ENCODE measurements at regions not wholly inside any gene's neighbourhood (a gene's known extent, or its start where the extent isn't known, plus 50 kb on each side); places are given as distances from the start of the nearest gene placed in this dataset.

- DNase-seq (no peak), ATAC-seq (ENCODE audit: low read depth) (no peak)
- Histone ChIP-seq H4K20me1 (ENCODE audit: control insufficient read depth, insufficient read depth, low read length, poor library complexity, severe bottlenecking) (no peaks in the 10 kb centered on the region), H3K36me3 (replicated peaks in 1 of 2; ENCODE audit: control extremely low read depth in 1 of 2, control insufficient read depth in 1 of 2, extremely low read depth in 1 of 2, insufficient read depth in 2 of 2, low read length in 1 of 2) (no peaks in the 10 kb centered on the region), H2AFZ (ENCODE audit: insufficient read depth, low read depth, low read length, poor library complexity, severe bottlenecking) (no peak overlapping the region), H3K4me3 (ENCODE audit: control extremely low read depth in 1 of 5, extremely low read depth in 1 of 5, insufficient read depth in 1 of 5, low read depth in 2 of 5, low read length in 4 of 5) (no peak overlapping the region), H3K9ac (ENCODE audit: low read length) (no peak overlapping the region), H3K9me3 (ENCODE audit: control extremely low read depth in 1 of 3, control insufficient read depth in 2 of 3, insufficient read depth in 1 of 3, low read length in 2 of 3) (peaks cover 0 to 5% (median 0%) of the 10 kb centered on the region in 3 donors), H3K4me2 (replicated peaks; ENCODE audit: low read depth, low read length, poor library complexity, severe bottlenecking) (no peak overlapping the region), H3K4me1 (ENCODE audit: control insufficient read depth in 2 of 2, insufficient read depth in 2 of 2, low read length in 2 of 2) (no peaks in the 10 kb centered on the region), H3K27ac (ENCODE audit: low read length in 2 of 2) (no peak overlapping the region), H3K27me3 (replicated peaks in 1 of 4; ENCODE audit: control extremely low read depth in 1 of 4, control insufficient read depth in 3 of 4, insufficient read depth in 4 of 4, low read length in 3 of 4) (no peaks in the 10 kb centered on the region), H3K79me2 (ENCODE audit: control insufficient read depth, insufficient read depth, low read length) (no peaks in the 10 kb centered on the region)
- CTCF ChIA-PET, result no interaction called here
- intact Hi-C loops (cut with micrococcal nuclease), result no loop called here
- POLR2A ChIA-PET, result no interaction called here
- H3K27ac Mint-ChIP-seq, result no peak overlapping the region
- no peak overlapping the region for H3K4me3 Mint-ChIP-seq
- no CpG with 5 or more reads among the region's 1 CpG for WGBS (ENCODE audit: insufficient coverage)
- H3K4me1 Mint-ChIP-seq, result no peaks in the 10 kb centered on the region
- H3K27me3 Mint-ChIP-seq, result peaks cover 4% of the 10 kb centered on the region
- TF ChIP-seq EZH2 (IDR thresholded peaks at IDR 0.05; ENCODE audit: borderline replicate concordance, insufficient read depth, low read depth, low read length, poor library complexity, severe bottlenecking), result no peak
- no peak for TF ChIP-seq CTCF (IDR thresholded peaks at IDR 0.05)
- H3K9me3 Mint-ChIP-seq (ENCODE audit: insufficient read depth), result no peaks in the 10 kb centered on the region
Measured at GRCh38 chr12:59386236-59386635, 209.6 kb upstream of the SLC16A7 start.

GRCh38 chr12:59383079-59383822, 212.6 kb upstream of the SLC16A7 start:
- H3K9ac ChIP-seq (ENCODE audit: low read length), result no peak overlapping the region
- Mint-ChIP-seq H3K4me3 (no peak overlapping the region), H3K27me3 (no peaks in the 10 kb centered on the region), H3K9me3 (ENCODE audit: insufficient read depth) (no peaks in the 10 kb centered on the region), H3K4me1 (no peaks in the 10 kb centered on the region), H3K27ac (no peak overlapping the region)
- H3K27me3 ChIP-seq (replicated peaks in 1 of 4; ENCODE audit: control extremely low read depth in 1 of 4, control insufficient read depth in 3 of 4, insufficient read depth in 4 of 4, low read length in 3 of 4), result no peaks in the 10 kb centered on the region
- WGBS (ENCODE audit: insufficient coverage), result no CpG with 5 or more reads among the region's 1 CpG
- no peak for DNase-seq
- no peaks in the 10 kb centered on the region for H4K20me1 ChIP-seq (ENCODE audit: control insufficient read depth, insufficient read depth, low read length, poor library complexity, severe bottlenecking)
- H3K4me1 ChIP-seq (ENCODE audit: control insufficient read depth in 2 of 2, insufficient read depth in 2 of 2, low read length in 2 of 2), result no peaks in the 10 kb centered on the region
- no peak overlapping the region for H2AFZ ChIP-seq (ENCODE audit: insufficient read depth, low read depth, low read length, poor library complexity, severe bottlenecking)
- no peak overlapping the region for H3K27ac ChIP-seq (ENCODE audit: low read length in 2 of 2)
- POLR2A ChIA-PET, result no interaction called here
- TF ChIP-seq EZH2 (IDR thresholded peaks at IDR 0.05; ENCODE audit: borderline replicate concordance, insufficient read depth, low read depth, low read length, poor library complexity, severe bottlenecking) (no peak), CTCF (IDR thresholded peaks at IDR 0.05) (no peak)
- no peaks in the 10 kb centered on the region for H3K36me3 ChIP-seq (replicated peaks in 1 of 2; ENCODE audit: control extremely low read depth in 1 of 2, control insufficient read depth in 1 of 2, extremely low read depth in 1 of 2, insufficient read depth in 2 of 2, low read length in 1 of 2)
- ATAC-seq (ENCODE audit: low read depth), result no peak
- no peak overlapping the region for H3K4me3 ChIP-seq (ENCODE audit: control extremely low read depth in 1 of 5, extremely low read depth in 1 of 5, insufficient read depth in 1 of 5, low read depth in 2 of 5, low read length in 4 of 5)
- intact Hi-C loops (cut with micrococcal nuclease), result no loop called here
- no peaks in the 10 kb centered on the region for H3K79me2 ChIP-seq (ENCODE audit: control insufficient read depth, insufficient read depth, low read length)
- CTCF ChIA-PET, result no interaction called here
- no peak overlapping the region for H3K4me2 ChIP-seq (replicated peaks; ENCODE audit: low read depth, low read length, poor library complexity, severe bottlenecking)
- no peaks in the 10 kb centered on the region for H3K9me3 ChIP-seq (ENCODE audit: control extremely low read depth in 1 of 3, control insufficient read depth in 2 of 3, insufficient read depth in 1 of 3, low read length in 2 of 3)

Measured in B cell (primary cell).